22Rv1 (cell line): ENCODE measurements at regions not wholly inside any gene's neighbourhood (a gene's known extent, or its start where the extent isn't known, plus 50 kb on each side); places are given as distances from the start of the nearest gene placed in this dataset.

ENCODE experiments used
- ZFX ChIP-seq: fragments of 450-650 bp; IDR thresholded peaks from 2 replicates; pipeline ENCODE4 v1.6.1; 2017; ENCODE audit warnings: antibody characterized with exemption, borderline replicate concordance
- TF ChIP-seq, protein P1 (sequence below): fragments of 450-650 bp; IDR thresholded peaks from 2 replicates; pipeline ENCODE4 v1.5.1; 2017; ENCODE audit warnings: mild to moderate bottlenecking

DNA sequence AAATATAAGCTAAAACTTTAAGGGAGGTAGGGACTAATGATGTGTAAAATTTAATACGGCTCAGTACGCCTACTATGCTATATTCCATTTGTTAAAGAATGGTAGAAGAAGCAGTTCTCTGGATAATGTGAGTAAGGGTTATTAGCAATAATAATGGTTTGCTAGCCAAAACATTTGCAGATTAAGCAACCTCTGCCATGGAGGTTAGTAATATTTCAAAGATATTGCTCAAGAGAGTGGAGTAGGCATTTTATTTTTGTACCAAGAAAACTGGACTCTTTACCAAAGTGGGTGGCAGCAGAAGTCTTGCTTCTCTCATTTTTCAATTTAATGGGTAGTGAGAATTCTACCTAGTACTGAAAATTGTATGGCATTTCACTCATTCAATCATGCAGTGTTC, 158.9 kb upstream of the TMEM106B start:
- TF ChIP-seq, protein P1, sequence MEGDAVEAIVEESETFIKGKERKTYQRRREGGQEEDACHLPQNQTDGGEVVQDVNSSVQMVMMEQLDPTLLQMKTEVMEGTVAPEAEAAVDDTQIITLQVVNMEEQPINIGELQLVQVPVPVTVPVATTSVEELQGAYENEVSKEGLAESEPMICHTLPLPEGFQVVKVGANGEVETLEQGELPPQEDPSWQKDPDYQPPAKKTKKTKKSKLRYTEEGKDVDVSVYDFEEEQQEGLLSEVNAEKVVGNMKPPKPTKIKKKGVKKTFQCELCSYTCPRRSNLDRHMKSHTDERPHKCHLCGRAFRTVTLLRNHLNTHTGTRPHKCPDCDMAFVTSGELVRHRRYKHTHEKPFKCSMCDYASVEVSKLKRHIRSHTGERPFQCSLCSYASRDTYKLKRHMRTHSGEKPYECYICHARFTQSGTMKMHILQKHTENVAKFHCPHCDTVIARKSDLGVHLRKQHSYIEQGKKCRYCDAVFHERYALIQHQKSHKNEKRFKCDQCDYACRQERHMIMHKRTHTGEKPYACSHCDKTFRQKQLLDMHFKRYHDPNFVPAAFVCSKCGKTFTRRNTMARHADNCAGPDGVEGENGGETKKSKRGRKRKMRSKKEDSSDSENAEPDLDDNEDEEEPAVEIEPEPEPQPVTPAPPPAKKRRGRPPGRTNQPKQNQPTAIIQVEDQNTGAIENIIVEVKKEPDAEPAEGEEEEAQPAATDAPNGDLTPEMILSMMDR = no peak
- no peak for TF ChIP-seq ZFX
